Dendritic cell treated with granulocyte-macrophage colony-stimulating factor and Interleukin-4, amounts not matched to agents 40 ng/mL and 50 ng/mL, for 4 days (primary cell): ENCODE measurements at regions not wholly inside any gene's neighbourhood (a gene's known extent, or its start where the extent isn't known, plus 50 kb on each side); places are given as distances from the start of the nearest gene placed in this dataset.

Source experiments
- H3K27ac Mint-ChIP-seq: one replicate; pipeline ENCODE4 v1.8.0; 2022; ENCODE audit warnings: mild to moderate bottlenecking, mixed read lengths
- H3K27me3 Mint-ChIP-seq: one replicate; pipeline ENCODE4 v1.8.0; 2022; ENCODE audit warnings: mild to moderate bottlenecking, mixed read lengths
- H3K36me3 Mint-ChIP-seq: one replicate; pipeline ENCODE4 v1.8.0; 2022; ENCODE audit warnings: low read depth, mixed read lengths
- H3K4me1 Mint-ChIP-seq: one replicate; pipeline ENCODE4 v1.8.0; 2022; ENCODE audit warnings: low read depth, mixed read lengths
- H3K4me3 Mint-ChIP-seq: one replicate; pipeline ENCODE4 v1.8.0; 2022; ENCODE audit warnings: mild to moderate bottlenecking, moderate library complexity, mixed read lengths
- H3K9me3 Mint-ChIP-seq: one replicate; pipeline ENCODE4 v1.8.0; 2022; ENCODE audit warnings: mixed read lengths
- intact Hi-C: fragments of 100-400 bp; cut with micrococcal nuclease; formaldehyde crosslinking; loops from one replicate; pipeline ENCODE4 v1.15.0; 2022

- Mint-ChIP-seq H3K27ac (no peak overlapping the region), H3K4me1 (no peaks in the 10 kb centered on the region), H3K4me3 (no peak overlapping the region), H3K36me3 (no peaks in the 10 kb centered on the region), H3K27me3 (no peaks in the 10 kb centered on the region), H3K9me3 (no peaks in the 10 kb centered on the region)
- intact Hi-C loops = no loop called here
Observed at GRCh38 chr4:182179751-182180150, 63.5 kb upstream of the TENM3 start.

GRCh38 chr4:182185491-182185890 lies 57.7 kb upstream of the TENM3 start:
- H3K27ac Mint-ChIP-seq = no peak overlapping the region
- intact Hi-C loops = no loop called here
- H3K36me3 Mint-ChIP-seq = no peaks in the 10 kb centered on the region
- no peaks in the 10 kb centered on the region for H3K9me3 Mint-ChIP-seq
- H3K4me1 Mint-ChIP-seq = no peaks in the 10 kb centered on the region
- no peaks in the 10 kb centered on the region for H3K27me3 Mint-ChIP-seq
- H3K4me3 Mint-ChIP-seq = no peak overlapping the region

GRCh38 chr4:182187674-182188073 lies 55.5 kb upstream of the TENM3 start:
- Mint-ChIP-seq H3K4me3 (no peak overlapping the region), H3K36me3 (no peaks in the 10 kb centered on the region), H3K27ac (no peak overlapping the region), H3K9me3 (no peaks in the 10 kb centered on the region), H3K27me3 (no peaks in the 10 kb centered on the region), H3K4me1 (no peaks in the 10 kb centered on the region)
- intact Hi-C loops = no loop called here

- intact Hi-C loops = no loop called here
- Mint-ChIP-seq H3K36me3 (no peaks in the 10 kb centered on the region), H3K9me3 (no peaks in the 10 kb centered on the region), H3K4me3 (no peak overlapping the region), H3K27ac (no peak overlapping the region), H3K4me1 (no peaks in the 10 kb centered on the region), H3K27me3 (no peaks in the 10 kb centered on the region)
Observed at GRCh38 chr4:182188622-182189021, 54.6 kb upstream of the TENM3 start.

- no peak overlapping the region for H3K4me3 Mint-ChIP-seq
- intact Hi-C loops = no loop called here
- no peaks in the 10 kb centered on the region for H3K36me3 Mint-ChIP-seq
- H3K27me3 Mint-ChIP-seq = no peaks in the 10 kb centered on the region
- H3K27ac Mint-ChIP-seq = no peak overlapping the region
- no peaks in the 10 kb centered on the region for H3K9me3 Mint-ChIP-seq
- no peaks in the 10 kb centered on the region for H3K4me1 Mint-ChIP-seq
Observed at GRCh38 chr4:182189103-182189878, 53.9 kb upstream of the TENM3 start.

- H3K9me3 Mint-ChIP-seq = no peaks in the 10 kb centered on the region
- H3K27ac Mint-ChIP-seq = no peak overlapping the region
- no peak overlapping the region for H3K4me3 Mint-ChIP-seq
- H3K27me3 Mint-ChIP-seq = no peaks in the 10 kb centered on the region
- H3K4me1 Mint-ChIP-seq = no peaks in the 10 kb centered on the region
- intact Hi-C loops = no loop called here
- H3K36me3 Mint-ChIP-seq = no peaks in the 10 kb centered on the region
Observed at GRCh38 chr4:182190306-182190705, 52.9 kb upstream of the TENM3 start.

GRCh38 chr4:182192511-182193181 lies 50.6 kb upstream of the TENM3 start:
- intact Hi-C loops = no loop called here
- Mint-ChIP-seq H3K9me3 (no peaks in the 10 kb centered on the region), H3K27ac (no peak overlapping the region), H3K4me3 (no peak overlapping the region), H3K27me3 (no peaks in the 10 kb centered on the region), H3K4me1 (no peaks in the 10 kb centered on the region), H3K36me3 (no peaks in the 10 kb centered on the region)

- H3K27ac Mint-ChIP-seq = no peak overlapping the region
- H3K4me1 Mint-ChIP-seq = no peaks in the 10 kb centered on the region
- intact Hi-C loops = no loop called here
- H3K4me3 Mint-ChIP-seq = no peak overlapping the region
- H3K27me3 Mint-ChIP-seq = no peaks in the 10 kb centered on the region
- no peaks in the 10 kb centered on the region for H3K9me3 Mint-ChIP-seq
- no peaks in the 10 kb centered on the region for H3K36me3 Mint-ChIP-seq
Observed at GRCh38 chr4:182193311-182193710, 49.9 kb upstream of the TENM3 start.
